ENCODE measurements at regions not wholly inside any gene's neighbourhood (a gene's known extent, or its start where the extent isn't known, plus 50 kb on each side); places are given as distances from the start of the nearest gene placed in this dataset.

DNA sequence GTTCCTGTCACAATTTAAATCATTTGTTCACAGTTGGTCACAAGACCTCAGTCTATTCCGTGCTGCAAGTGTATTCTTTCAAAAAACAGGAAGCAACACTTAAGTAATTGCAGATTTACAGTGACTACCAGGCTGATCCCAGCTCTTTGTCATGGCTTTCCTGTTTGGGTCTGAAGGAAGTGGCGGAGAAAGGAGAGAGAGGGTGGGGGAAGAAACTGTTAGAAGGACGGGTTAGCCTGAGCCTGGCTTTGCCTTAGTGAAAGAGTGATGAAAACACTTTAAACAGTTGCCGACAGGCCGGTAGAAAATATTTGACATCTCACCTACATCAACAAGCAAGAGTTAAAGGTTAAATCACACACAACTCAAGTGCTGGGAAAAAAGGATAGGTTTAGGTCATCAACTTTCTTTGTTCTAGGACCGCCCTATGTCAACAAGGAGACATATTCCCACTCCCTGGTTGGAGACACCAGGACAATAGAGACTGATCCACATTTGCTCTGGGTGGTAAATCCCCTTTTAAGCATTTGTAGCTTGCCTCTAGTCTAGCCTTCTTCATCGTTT, 102.2 kb upstream of the DAB2 start:
- DNase-seq (ENCODE audit: low read depth): no peak

DNA sequence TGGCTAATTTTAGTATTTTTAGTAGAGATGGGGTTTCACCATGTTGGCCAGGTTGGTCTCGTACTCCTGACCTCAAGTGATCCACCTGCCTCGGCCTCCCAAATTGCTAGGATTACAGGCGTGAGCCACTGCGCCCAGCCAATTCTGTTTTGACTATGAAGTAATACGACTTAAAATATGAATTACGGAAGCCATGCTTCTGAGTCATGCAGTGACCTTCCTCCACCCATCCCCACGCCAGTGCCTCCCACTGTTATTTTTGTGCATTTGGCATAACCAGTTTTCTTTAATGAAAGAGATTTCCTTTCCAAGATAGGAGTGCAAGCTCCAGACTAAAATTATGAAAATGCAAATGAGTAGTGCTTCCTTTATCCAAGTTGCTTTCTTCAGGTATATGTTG, 101.0 kb upstream of the DAB2 start:
- DNase-seq (ENCODE audit: low read depth): peak; percentile 77

DNA sequence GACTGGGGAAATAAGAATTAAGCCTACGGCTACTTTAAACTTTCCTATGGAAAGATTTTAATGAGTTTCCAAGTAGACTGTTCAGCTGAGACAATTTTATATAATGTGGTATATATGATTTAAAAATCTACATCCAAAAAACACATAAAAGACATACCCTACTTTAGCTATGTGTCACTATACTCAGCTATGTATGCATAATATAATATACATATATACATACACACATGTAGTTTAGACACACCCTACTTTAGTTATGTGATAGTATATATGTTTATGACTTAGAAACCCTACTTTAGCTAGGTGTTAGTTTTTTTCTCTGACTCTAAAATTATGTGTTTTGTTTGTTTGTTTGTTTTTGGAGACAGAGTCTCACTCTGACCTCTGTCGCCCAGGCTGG, 100.5 kb upstream of the DAB2 start:
- DNase-seq (ENCODE audit: low read depth): no peak

DNA sequence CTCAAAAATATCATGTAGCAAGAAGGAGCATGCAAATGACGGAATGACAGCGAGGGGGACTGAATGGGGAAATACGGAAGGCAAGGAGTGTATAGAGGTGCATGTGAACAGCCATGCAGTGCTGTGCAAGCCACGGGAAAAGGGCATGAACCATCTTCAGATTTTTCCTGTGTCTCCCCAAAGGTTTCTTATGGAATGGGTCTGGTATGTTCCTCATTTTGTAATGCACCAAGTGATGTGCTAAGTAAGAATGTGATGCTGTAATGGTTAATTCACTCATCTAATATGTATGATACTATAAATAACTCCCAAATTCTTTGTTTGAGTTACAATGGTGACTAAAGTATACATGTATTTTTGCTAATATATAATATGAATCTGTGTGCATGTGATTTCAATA, 99.0 kb upstream of the DAB2 start:
- no peak for DNase-seq (ENCODE audit: low read depth)

DNA sequence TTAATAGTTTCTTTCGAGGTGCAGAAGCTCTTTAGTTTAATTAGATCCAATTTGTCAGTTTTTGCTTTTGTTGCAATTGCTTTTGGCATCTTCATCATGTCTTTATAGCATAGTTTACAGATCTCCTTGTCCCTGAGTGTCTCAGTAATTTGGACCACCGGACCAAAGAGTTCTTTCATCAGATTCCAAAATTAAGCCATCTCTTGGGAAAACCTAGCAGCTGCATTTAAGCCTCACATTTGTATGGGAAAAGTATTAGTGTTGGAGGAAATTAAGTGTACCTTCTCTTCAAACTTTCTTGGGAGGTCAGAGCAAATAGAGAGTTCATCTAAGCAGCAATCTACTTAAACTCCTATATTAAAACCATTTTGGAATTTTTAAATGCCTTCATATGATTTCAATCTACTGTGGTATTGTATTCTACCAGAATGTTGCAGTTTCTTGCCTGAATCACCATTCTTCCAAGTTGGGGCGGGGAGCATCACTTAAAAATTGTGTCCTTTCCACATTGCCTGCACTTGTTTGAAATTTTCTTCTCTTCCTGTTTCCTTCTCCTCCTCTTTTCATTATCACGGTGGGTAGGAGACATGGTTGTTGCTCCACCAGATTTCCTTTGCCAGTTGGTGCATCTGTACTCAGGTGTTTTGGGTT, 97.3 kb upstream of the DAB2 start:
- DNase-seq (ENCODE audit: low read depth): peak; percentile 50

DNA sequence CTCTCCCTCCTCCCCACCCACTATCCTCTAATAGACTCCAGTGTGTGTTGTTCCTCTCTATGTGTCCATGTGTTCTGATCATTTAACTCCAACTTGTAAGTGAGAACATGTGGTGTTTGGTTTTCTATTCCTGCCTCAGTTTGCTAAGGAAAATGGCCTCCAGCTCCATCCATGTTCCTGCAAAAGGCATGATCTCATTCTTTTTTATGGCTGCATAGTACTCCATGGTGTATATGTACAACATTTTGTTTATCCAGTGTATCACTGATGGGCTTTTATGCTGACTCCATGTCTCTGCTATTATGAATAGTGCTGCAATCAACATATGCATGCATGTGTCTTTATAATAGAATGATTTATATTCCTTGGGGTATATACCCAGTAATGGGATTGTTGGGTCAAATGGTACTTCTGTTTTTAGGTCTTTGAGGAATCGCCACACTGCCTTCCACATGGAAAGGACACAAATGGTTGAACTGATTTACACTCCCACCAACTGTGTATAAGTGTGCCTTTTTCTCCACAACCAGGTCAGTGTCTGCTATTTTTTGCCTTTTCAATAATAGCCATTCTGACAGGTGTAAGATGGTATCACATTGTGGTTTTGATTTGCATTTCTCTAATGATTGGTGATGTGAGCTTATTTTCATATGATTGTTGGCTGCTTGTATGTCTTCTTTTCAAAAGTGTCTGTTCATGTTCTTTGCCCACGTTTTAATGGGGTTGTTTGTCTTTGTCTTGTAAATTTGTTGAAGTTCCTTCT, 96.5 kb upstream of the DAB2 start:
- no peak for DNase-seq (ENCODE audit: low read depth)

DNA sequence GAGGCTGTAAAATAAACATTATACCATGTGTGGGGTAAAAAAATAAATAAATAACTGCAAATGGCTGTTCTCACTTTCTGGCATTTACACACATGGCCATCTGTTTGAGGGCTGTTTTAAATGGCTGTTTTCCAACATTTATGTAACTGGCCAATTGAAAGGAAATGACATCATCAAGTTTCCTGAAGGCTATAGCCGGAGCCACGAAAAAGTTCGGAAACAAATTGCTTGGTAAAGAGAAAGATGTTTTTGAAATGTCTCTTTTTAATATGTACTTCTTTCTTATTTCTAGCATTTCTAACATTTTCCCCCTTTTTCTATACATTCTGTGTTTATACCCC, 95.4 kb upstream of the DAB2 start:
- peak; percentile 74 for DNase-seq (ENCODE audit: low read depth)

DNA sequence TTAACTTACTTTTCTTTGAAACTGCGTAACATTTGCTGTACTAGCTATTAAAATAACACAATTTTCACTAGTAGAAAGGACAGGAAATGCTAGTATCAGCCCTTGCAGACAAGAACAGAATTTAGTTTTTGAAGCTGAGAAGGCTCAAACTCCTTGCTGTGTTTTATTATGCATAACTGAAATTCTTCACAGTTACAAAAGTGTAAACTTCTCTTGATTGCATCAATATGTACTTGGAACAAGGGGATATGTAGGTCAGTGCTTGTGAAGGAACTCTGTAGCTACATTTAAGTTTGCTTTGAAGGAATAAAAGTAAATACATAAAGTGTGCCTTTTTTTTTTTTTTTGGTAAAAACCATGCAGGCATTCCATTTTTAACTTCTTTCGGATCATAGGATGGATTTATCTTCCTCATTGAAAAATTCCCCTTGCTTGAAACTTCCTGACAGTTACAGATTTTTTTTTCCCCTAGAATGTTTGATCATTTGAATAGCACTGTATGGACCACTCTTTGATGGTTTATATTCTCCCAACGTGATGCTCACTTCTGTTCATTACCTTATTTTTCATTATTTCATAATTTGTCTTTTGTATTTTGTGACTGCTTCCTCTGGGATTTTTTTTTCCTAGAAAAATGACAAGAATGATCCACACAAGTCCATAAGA, 94.9 kb upstream of the DAB2 start:
- peak; percentile 28 for DNase-seq (ENCODE audit: low read depth)

DNA sequence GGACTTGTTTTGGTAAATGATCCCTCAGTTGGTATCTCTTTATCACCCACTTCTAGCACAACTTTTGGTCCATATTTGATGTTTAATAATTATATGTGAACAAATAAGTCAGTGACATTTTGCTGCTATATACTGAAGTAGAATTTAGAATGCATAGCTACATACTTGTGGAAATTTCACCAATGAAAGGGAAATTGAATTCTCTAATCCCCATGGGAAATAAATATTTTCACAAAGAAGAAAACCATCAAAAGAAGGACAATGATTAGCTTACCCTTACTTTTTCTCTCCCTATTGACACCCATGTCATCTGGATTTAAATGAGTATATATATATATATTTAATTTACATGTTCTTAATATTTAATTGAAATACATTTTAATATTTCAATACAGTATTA, 94.3 kb upstream of the DAB2 start:
- DNase-seq (ENCODE audit: low read depth): no peak

DNA sequence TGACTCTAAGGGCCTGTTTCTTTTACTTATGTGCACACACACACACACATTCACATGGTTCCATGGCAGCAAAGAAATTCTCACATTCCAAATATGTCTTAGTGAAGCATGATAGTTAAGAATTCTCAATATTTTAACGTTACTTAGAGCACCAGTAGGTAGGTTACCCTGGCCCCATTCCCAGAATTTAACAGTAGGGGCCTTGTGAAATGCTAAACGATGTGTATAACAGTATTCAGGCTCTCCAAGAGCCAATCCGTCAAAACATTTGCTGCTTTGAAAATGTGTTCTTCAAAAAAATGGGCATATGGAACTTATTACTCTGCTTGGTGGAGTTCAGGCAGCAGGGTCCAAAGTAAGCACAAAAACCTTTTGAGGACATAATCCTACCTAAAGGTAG, 93.7 kb upstream of the DAB2 start:
- peak; percentile 31 for DNase-seq (ENCODE audit: low read depth)

DNA sequence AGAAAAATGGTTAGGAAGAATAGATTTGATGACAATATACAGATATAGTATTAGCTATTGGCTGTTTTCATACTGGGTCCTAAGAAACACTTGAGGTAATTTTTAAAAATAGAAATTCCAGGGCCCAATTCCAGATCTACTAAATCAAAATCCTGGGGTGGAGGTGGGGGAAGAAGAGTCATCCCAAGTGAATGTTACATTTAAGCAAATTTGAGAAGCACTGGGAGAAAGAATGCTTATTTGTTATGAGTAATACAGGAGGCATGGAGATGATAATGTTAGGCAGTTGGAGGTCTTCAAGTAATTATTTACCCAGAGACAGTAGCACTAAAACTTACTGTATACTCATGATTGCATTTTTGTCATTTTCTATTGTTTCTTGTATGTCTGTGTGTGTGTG, 93.0 kb upstream of the DAB2 start:
- DNase-seq (ENCODE audit: low read depth): peak; percentile 80

DNA sequence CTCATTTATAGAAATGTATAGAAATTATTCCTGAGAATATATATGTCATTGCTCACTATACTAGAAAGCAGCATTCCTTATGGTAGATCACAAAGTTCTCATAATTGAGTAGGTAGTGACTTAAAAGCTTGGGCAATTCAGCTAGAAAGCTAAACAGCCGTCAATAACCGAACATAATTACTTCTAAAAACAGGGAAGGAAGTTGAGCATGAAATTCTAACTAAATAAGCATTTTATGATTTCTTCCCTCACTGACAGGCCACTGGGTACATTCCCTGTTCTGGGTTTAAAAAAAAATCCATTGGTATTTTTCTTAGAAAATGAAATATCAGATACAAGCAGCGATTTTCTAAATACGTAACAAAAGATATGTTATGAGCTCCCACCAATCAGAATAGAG, 91.1 kb upstream of the DAB2 start:
- DNase-seq (ENCODE audit: low read depth): no peak

DNA sequence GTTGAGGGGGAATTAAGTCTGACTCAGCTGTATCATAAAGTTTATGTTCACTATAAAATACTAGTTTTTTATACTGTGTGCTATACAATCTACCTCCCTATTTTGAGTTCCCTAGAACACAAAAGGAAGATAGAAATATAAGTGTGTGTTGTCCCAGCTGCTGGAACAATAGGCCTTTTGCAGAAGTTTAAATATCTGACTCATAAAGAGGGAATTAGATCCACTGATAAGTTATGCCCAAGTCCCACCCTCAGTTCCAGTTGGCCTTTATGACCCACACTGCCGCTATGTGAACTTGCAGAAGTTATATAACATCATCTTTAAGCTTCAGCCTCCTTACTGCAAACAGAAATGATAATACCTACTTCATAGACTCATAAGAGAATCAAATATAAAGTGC, 88.5 kb upstream of the DAB2 start:
- peak; percentile 52 for DNase-seq (ENCODE audit: low read depth)

DNA sequence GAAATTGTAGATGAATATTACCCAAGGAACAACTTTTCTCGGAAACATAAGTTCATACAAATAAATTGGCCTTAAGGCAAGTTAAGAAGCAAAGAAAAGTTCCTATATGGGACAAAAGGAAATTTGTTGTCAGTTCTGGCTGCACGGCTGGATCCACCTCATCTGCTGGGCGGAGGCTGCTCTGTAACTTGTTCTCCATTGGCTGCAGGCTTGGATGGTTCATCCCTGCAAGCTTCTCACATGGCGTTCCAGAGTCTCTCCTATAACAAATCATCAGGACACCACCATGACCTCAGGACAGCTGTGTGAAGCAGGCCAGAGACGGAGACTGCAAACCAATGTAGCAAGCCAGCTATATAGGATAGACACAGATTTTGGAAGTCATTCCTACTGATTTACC, 81.4 kb upstream of the DAB2 start:
- DNase-seq (ENCODE audit: low read depth): peak; percentile 56

DNA sequence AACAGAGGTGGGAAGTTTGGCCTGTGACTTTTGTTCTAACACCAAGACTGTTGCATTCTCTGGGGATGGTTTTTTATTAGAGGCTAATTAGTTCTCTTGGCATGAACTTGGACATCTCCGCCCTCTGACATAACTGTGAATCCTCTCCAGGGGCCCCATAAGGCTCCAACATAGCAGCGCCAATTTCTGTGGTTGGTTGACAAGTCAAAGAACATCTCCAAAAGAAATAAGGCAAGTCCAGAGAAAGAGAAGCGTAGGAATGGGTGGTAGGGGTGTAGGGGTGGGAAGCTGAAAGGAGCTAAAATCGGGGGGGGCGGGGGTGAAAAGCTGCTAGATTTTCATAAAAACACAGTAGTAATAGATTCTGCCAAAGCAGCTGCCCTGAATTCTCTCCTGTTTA, 81.0 kb upstream of the DAB2 start:
- no peak for DNase-seq (ENCODE audit: low read depth)

DNA sequence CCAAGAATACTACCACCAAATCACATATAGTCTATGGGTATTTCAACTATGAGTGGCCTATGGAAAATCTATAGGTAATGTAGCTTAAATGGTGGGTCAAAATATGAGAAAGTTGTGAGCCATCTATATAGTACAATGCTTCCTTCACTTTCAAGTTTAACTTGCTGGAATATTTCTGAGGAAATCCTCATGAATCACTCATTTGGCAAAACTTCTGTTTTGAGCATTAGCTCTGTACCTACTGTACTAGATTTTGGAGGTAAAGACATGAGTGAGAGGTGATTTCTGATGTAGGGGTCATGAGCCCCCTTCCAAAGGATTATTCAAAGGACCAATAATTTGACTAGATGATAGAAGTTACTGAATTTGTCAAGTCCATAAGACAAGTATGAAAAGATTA, 80.6 kb upstream of the DAB2 start:
- no peak for DNase-seq (ENCODE audit: low read depth)

DNA sequence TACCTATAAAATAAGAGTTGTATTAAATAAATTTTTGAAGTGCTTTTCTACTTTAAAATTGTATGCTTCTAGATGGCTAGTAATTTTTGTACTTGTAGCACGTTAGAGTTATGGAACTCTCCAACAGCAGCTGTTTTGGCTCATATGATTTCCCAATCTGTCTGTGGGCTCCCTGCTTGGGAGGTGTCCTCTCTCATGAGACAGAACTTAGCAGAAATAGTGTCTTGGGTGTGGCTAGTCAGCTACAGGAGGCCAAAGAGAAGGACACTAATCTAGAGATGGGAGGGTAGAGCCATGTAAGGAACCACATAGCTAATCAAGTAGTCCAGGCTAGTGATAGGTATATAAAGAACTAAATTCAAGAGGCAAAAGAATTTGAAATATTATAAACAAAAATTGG, 78.4 kb upstream of the DAB2 start:
- peak; percentile 89 for DNase-seq (ENCODE audit: low read depth)

DNA sequence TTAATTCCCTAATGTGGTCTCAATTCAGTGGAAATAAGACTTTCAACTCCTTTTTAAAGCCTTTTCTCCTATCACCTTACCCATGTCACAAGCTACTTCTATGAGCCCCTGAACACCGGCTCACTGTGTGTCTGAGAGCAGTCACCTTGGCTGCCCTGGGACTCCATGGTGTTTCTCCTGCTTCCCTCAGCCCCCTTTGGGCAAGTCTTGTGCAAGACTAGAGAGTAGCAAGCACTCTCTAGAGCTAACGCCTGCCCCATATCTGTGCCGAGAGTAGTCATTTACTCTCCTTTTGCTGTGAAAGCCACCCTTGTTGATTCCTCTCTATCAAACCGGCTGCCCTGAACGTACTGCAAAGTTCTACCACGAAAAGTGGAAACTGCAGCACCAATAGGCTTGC, 77.9 kb upstream of the DAB2 start:
- DNase-seq (ENCODE audit: low read depth): no peak

DNA sequence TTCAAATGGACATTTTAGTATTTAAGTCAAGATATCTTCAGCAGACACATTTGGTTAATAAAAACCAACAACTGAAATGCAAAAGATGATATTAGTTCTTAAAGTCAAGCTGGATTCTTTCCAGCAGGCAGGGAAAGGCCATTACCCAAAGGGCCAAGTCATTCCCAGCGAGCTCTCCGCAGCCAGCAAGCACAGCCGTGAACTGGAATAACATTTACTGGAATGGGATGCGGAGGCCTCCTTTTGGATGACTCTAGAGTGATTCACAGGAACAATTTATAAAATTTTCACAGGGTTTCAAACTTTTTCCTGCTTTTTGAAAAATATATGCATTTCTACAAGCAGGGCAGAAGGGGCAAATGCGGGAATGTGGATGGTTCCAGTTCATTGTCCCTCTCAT, 76.6 kb upstream of the DAB2 start:
- peak; percentile 90 for DNase-seq (ENCODE audit: low read depth)

DNA sequence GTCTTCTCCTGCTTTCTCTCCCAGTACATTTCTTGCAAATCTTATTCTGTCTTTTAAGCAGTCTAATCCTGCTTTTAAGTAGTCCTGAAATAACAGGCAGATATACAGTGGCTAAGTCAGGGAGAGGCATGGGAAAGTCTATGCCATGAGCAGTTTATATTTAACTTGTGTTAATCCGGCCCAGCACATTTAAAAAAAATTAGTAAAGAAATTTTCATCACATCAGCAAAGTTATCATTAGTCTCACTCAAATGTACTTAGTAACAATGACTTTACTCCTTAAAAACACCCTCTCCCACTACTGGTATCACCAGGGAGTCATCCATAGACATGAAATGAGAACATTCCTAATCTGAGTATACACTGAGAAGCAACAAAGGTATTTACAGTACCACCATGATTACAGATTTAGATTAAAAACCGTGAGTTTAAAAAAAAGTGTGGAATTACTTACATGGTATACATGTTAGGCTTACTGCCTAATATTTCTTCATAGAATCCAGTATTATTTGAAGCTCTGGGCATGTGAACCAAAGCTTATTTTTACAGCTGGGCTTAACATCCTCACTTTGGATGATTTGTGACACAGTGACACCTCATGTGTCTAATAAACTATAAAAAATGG, 75.9 kb upstream of the DAB2 start:
- DNase-seq (ENCODE audit: low read depth): peak; percentile 29

DNA sequence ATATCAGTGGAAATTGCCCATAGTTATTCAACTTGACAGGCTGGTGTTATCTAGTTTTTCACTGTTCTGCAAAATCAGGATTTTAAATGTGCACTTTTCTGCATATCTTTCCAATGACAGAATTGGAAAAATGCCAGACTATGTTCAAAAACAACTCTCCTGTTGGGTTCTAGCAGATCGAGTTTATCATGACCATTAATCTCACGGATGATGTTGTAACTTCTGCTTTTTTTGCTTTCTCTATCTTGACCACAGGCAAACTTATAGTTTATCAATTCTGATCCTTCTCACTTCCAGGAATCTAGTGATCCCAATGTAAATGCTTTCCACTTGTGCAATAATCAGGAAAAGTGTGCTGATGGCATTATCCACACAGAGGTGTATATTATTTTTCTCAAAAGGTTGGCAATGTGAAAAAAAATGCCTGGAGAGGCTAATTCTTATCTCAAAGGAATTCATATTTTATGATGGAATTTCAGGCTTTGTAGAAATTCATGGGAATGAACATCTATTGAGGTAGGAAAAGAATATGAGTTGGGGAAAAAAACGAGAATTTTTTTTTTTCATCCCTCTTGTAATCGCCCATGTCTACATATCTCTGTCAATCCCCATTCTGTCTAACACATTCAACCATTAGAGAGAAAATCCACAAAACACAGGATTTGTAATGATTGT, 73.6 kb upstream of the DAB2 start:
- no peak for DNase-seq (ENCODE audit: low read depth)

Measured in myocyte (in vitro differentiated cells).